ENCODE measurements at regions not wholly inside any gene's neighbourhood (a gene's known extent, or its start where the extent isn't known, plus 50 kb on each side); places are given as distances from the start of the nearest gene placed in this dataset.

DNA sequence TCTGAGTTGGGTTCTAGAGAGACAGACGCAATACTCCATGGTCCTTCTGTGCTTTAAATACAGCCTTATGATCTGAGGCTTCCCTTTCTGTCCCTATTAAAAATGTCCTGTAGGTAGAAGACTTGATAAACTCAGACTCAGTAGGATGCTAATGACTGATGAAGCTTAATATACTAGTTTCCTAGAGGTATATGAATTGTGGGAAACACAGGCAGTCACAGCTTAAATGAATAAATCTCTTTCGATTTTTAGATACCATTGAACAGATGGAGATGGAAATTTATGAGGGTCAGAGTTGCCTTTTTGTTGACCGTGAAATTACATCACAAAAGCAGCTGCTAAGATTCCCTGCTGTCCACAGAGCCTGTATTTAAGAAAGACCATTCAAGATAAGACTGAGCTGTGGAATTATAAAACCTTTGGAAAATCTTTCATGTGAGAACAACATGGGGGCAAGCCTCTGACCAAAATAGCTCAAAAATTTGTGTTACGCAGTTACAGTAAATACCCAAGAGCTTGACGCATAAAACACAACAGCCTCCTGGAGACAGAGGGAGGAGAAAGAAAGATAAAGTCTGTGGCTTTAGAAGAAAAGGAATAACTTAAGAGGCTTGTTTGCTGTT is 172.3 kb downstream of the AASDHPPT start:
- no peak overlapping the region for H3K27ac Mint-ChIP-seq (ENCODE audit: unreplicated experiment)
- Histone ChIP-seq H3K9me3 (ENCODE audit: insufficient read depth, low read depth, low read length) (peaks cover 2% of the 10 kb centered on the region), H3K79me2 (ENCODE audit: insufficient read depth, low read length) (no peaks in the 10 kb centered on the region), H4K20me1 (ENCODE audit: insufficient read depth, low read length) (no peaks in the 10 kb centered on the region), H3K36me3 (ENCODE audit: insufficient read depth, low read length) (no peaks in the 10 kb centered on the region), H3K9ac (ENCODE audit: low read length) (peak overlapping the region; percentile 49), H3K4me2 (ENCODE audit: low read length) (no peak overlapping the region), H3K4me3 (ENCODE audit: insufficient read depth, low read depth, low read length) (no peak overlapping the region), H3K4me1 (ENCODE audit: insufficient read depth, low read length) (no peaks in the 10 kb centered on the region), H2AFZ (ENCODE audit: low read depth, low read length) (peak overlapping the region; percentile 4), H3K27ac (ENCODE audit: low read depth, low read length) (peak overlapping the region; percentile 69), H3K27me3 (ENCODE audit: insufficient read depth, low read length) (no peaks in the 10 kb centered on the region)
- no peak for FAIRE-seq
- H3K4me1 Mint-ChIP-seq (ENCODE audit: low read depth, unreplicated experiment): no peaks in the 10 kb centered on the region
- no peaks in the 10 kb centered on the region for H3K36me3 Mint-ChIP-seq (ENCODE audit: low read depth, unreplicated experiment)
- peaks cover 9% of the 10 kb centered on the region for H3K9me3 Mint-ChIP-seq (ENCODE audit: unreplicated experiment)
- H3K27me3 Mint-ChIP-seq (ENCODE audit: low read depth, unreplicated experiment): no peaks in the 10 kb centered on the region
- no peak overlapping the region for H3K4me3 Mint-ChIP-seq (ENCODE audit: unreplicated experiment)
- TF ChIP-seq EZH2 (IDR thresholded peaks at IDR 0.05; ENCODE audit: insufficient read depth, low read length): no peak
- TF ChIP-seq, protein P1, sequence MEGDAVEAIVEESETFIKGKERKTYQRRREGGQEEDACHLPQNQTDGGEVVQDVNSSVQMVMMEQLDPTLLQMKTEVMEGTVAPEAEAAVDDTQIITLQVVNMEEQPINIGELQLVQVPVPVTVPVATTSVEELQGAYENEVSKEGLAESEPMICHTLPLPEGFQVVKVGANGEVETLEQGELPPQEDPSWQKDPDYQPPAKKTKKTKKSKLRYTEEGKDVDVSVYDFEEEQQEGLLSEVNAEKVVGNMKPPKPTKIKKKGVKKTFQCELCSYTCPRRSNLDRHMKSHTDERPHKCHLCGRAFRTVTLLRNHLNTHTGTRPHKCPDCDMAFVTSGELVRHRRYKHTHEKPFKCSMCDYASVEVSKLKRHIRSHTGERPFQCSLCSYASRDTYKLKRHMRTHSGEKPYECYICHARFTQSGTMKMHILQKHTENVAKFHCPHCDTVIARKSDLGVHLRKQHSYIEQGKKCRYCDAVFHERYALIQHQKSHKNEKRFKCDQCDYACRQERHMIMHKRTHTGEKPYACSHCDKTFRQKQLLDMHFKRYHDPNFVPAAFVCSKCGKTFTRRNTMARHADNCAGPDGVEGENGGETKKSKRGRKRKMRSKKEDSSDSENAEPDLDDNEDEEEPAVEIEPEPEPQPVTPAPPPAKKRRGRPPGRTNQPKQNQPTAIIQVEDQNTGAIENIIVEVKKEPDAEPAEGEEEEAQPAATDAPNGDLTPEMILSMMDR (IDR thresholded peaks at IDR 0.05; ENCODE audit: insufficient read depth, low read depth, low read length): no peak
- peak; percentile 94 for DNase-seq (ENCODE audit: low read depth)

DNA sequence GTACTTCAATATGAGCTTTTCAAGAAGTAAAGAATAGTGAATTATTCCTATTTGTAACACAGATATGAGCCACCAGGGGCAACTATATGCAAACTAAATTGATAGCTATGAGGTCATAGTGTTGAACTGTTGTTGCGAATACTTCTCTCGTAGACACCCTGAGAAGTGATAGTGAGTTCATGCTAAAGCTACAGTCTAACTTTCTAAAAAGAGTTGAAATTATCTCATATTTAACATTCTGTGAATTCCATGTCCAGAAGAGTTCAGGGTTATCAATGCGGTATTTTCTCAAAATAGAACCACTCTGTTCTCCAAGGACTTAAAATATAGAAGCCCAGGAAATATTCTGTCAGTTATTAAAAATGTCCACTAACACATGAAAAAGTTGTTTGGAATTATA is 185.4 kb downstream of the AASDHPPT start:
- Histone ChIP-seq H4K20me1 (ENCODE audit: insufficient read depth, low read length) (no peaks in the 10 kb centered on the region), H3K79me2 (ENCODE audit: insufficient read depth, low read length) (no peaks in the 10 kb centered on the region), H2AFZ (ENCODE audit: low read depth, low read length) (no peak overlapping the region), H3K4me3 (ENCODE audit: insufficient read depth, low read depth, low read length) (no peak overlapping the region), H3K27me3 (ENCODE audit: insufficient read depth, low read length) (no peaks in the 10 kb centered on the region), H3K9ac (ENCODE audit: low read length) (no peak overlapping the region), H3K9me3 (ENCODE audit: insufficient read depth, low read depth, low read length) (no peaks in the 10 kb centered on the region), H3K27ac (ENCODE audit: low read depth, low read length) (no peak overlapping the region), H3K36me3 (ENCODE audit: insufficient read depth, low read length) (no peaks in the 10 kb centered on the region), H3K4me2 (ENCODE audit: low read length) (no peak overlapping the region), H3K4me1 (ENCODE audit: insufficient read depth, low read length) (no peaks in the 10 kb centered on the region)
- no peaks in the 10 kb centered on the region for H3K36me3 Mint-ChIP-seq (ENCODE audit: low read depth, unreplicated experiment)
- DNase-seq (ENCODE audit: low read depth) (peak; percentile 11), FAIRE-seq (no peak)
- TF ChIP-seq, protein P1 (IDR thresholded peaks at IDR 0.05; ENCODE audit: insufficient read depth, low read depth, low read length): no peak
- no peak for TF ChIP-seq EZH2 (IDR thresholded peaks at IDR 0.05; ENCODE audit: insufficient read depth, low read length)
- H3K4me3 Mint-ChIP-seq (ENCODE audit: unreplicated experiment): no peak overlapping the region
- no peaks in the 10 kb centered on the region for H3K4me1 Mint-ChIP-seq (ENCODE audit: low read depth, unreplicated experiment)
- peaks cover 4% of the 10 kb centered on the region for H3K9me3 Mint-ChIP-seq (ENCODE audit: unreplicated experiment)
- H3K27ac Mint-ChIP-seq (ENCODE audit: unreplicated experiment): no peak overlapping the region
- no peaks in the 10 kb centered on the region for H3K27me3 Mint-ChIP-seq (ENCODE audit: low read depth, unreplicated experiment)

DNA sequence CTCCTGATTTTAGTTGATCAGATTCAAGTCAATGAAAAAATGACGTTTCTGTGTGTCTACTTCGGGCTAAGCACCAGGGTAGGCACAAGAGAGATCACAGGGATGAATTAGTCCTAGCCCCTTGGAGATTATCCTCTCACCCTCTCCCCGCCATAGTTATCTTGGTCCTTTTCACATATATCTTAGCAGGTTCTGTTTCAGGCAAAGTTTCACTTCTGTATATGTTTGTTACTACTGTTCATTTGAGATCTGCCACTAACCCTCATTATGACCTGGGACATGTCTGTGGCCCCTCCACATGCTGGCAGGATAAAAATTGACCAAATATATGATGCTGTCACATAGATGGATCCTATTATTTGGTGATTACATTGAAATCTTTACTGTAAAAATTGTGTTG is 186.1 kb downstream of the AASDHPPT start:
- Histone ChIP-seq H3K4me3 (ENCODE audit: insufficient read depth, low read depth, low read length) (no peak overlapping the region), H3K27ac (ENCODE audit: low read depth, low read length) (no peak overlapping the region), H3K36me3 (ENCODE audit: insufficient read depth, low read length) (no peaks in the 10 kb centered on the region), H4K20me1 (ENCODE audit: insufficient read depth, low read length) (no peaks in the 10 kb centered on the region), H2AFZ (ENCODE audit: low read depth, low read length) (no peak overlapping the region), H3K4me2 (ENCODE audit: low read length) (no peak overlapping the region), H3K4me1 (ENCODE audit: insufficient read depth, low read length) (no peaks in the 10 kb centered on the region), H3K27me3 (ENCODE audit: insufficient read depth, low read length) (no peaks in the 10 kb centered on the region), H3K9me3 (ENCODE audit: insufficient read depth, low read depth, low read length) (no peaks in the 10 kb centered on the region), H3K79me2 (ENCODE audit: insufficient read depth, low read length) (no peaks in the 10 kb centered on the region), H3K9ac (ENCODE audit: low read length) (no peak overlapping the region)
- no peaks in the 10 kb centered on the region for H3K36me3 Mint-ChIP-seq (ENCODE audit: low read depth, unreplicated experiment)
- no peak for FAIRE-seq
- TF ChIP-seq, protein P1 (IDR thresholded peaks at IDR 0.05; ENCODE audit: insufficient read depth, low read depth, low read length): no peak
- no peak for TF ChIP-seq EZH2 (IDR thresholded peaks at IDR 0.05; ENCODE audit: insufficient read depth, low read length)
- DNase-seq (ENCODE audit: low read depth): no peak
- H3K9me3 Mint-ChIP-seq (ENCODE audit: unreplicated experiment): peaks cover 4% of the 10 kb centered on the region
- H3K4me1 Mint-ChIP-seq (ENCODE audit: low read depth, unreplicated experiment): no peaks in the 10 kb centered on the region
- no peaks in the 10 kb centered on the region for H3K27me3 Mint-ChIP-seq (ENCODE audit: low read depth, unreplicated experiment)
- no peak overlapping the region for H3K27ac Mint-ChIP-seq (ENCODE audit: unreplicated experiment)
- no peak overlapping the region for H3K4me3 Mint-ChIP-seq (ENCODE audit: unreplicated experiment)

All from astrocyte (in vitro differentiated cells and primary cell).